Fibroblast of lung (primary cell): ENCODE measurements at regions not wholly inside any gene's neighbourhood (a gene's known extent, or its start where the extent isn't known, plus 50 kb on each side); places are given as distances from the start of the nearest gene placed in this dataset.
A peak's percentile ranks its signal among the peaks of the same experiment; 100 is the strongest.

Experiments
- EZH2 ChIP-seq: IDR thresholded peaks from 2 replicates; pipeline ENCODE4 v1.5.1; 2012; ENCODE audit warnings: low read length, control low read depth, mild to moderate bottlenecking; ENCODE audit errors: missing control alignments
- TF ChIP-seq, protein P1 (sequence below), 2 donors: IDR thresholded peaks in 1 of 2; conservative IDR thresholded peaks in 1 of 2; 1 replicate in 1 of 2; 2 replicates in 1 of 2; pipeline ENCODE4 v1.5.1; 2011 to 2012; ENCODE audit warnings: low read length in 2 of 2, control low read depth in 1 of 2, inconsistent platforms in 1 of 2, low read depth in 1 of 2, mild to moderate bottlenecking in 1 of 2

DNA sequence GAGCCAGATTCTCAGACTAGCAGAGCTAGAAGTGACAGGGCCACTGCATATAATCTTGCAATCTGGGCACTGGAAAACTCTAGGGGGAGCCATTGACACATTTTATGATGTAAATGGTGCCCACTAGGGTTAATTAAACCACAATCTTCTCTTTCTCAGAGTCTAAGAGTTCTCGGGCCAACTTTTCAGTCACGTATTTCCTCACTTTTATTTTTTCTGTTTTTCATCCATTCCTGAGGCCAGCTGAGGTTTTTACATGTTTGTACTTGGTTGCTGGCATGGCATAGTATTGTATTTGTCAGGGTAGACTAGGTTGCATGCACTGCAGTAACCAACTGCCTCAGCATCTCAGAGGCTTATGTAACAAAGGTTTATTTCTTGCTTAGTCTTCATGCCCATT is 138.2 kb downstream of the ZNF326 start:
- TF ChIP-seq, protein P1, sequence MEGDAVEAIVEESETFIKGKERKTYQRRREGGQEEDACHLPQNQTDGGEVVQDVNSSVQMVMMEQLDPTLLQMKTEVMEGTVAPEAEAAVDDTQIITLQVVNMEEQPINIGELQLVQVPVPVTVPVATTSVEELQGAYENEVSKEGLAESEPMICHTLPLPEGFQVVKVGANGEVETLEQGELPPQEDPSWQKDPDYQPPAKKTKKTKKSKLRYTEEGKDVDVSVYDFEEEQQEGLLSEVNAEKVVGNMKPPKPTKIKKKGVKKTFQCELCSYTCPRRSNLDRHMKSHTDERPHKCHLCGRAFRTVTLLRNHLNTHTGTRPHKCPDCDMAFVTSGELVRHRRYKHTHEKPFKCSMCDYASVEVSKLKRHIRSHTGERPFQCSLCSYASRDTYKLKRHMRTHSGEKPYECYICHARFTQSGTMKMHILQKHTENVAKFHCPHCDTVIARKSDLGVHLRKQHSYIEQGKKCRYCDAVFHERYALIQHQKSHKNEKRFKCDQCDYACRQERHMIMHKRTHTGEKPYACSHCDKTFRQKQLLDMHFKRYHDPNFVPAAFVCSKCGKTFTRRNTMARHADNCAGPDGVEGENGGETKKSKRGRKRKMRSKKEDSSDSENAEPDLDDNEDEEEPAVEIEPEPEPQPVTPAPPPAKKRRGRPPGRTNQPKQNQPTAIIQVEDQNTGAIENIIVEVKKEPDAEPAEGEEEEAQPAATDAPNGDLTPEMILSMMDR (conservative IDR thresholded peaks at IDR 0.05 in 1 of 2, IDR thresholded peaks at IDR 0.05 in 1 of 2; ENCODE audit: low read depth in 1 of 2, low read length in 2 of 2) = peak in 1 of 2 donors; percentile 27
- no peak for TF ChIP-seq EZH2
